HG03159 (cell line): ENCODE measurements at regions not wholly inside any gene's neighbourhood (a gene's known extent, or its start where the extent isn't known, plus 50 kb on each side); places are given as distances from the start of the nearest gene placed in this dataset.
"Not testable (repeated sequence)": the region's sequence is repeated elsewhere in the genome, so short reads cannot be mapped to it uniquely, and the experiment has no call there.

Experiments
- ATAC-seq: cut with Tn5 transposase; IDR thresholded peaks from one replicate; pipeline ENCODE4 v1.9.1; 2021; ENCODE audit warnings: mild to moderate bottlenecking, moderate library complexity; ENCODE audit not compliant: unreplicated experiment

GRCh38 chr14:81584495-81584894 lies 50.8 kb upstream of the SEL1L start:
- no peak for ATAC-seq

- no peak for ATAC-seq
Measured at GRCh38 chr14:81589381-81590065, 55.9 kb upstream of the SEL1L start.

GRCh38 chr14:81591266-81591665 lies 57.6 kb upstream of the SEL1L start:
- ATAC-seq = no peak

- no peak for ATAC-seq
Measured at GRCh38 chr14:81594012-81594411, 60.4 kb upstream of the SEL1L start.

- no peak for ATAC-seq
Measured at GRCh38 chr14:81605660-81606059, 72.0 kb upstream of the SEL1L start.

GRCh38 chr14:81613341-81614045 lies 79.8 kb upstream of the SEL1L start:
- no peak for ATAC-seq

GRCh38 chr14:81614302-81614701 lies 80.6 kb upstream of the SEL1L start:
- not testable (repeated sequence) for ATAC-seq

- ATAC-seq = no peak
Measured at GRCh38 chr14:81618695-81619094, 85.0 kb upstream of the SEL1L start.

DNA sequence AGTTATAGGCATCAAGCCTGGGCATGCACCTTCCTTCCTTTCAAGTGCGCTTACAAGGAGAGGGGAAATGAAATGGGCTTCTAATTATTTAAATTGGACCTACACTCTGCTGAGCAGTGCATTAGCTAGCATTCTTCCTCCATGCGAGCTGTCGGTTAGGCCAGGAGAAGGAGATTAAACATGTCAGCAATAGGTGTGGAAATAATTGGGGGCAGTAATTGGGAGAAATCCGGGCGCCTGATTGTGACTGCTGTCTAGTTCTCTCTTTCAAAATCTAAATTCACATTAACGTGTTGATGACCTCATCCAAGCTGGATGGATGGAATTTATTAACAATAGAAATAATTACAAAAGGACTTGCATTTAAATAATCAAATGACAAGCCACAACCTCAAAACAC lies 86.2 kb upstream of the SEL1L start:
- no peak for ATAC-seq

DNA sequence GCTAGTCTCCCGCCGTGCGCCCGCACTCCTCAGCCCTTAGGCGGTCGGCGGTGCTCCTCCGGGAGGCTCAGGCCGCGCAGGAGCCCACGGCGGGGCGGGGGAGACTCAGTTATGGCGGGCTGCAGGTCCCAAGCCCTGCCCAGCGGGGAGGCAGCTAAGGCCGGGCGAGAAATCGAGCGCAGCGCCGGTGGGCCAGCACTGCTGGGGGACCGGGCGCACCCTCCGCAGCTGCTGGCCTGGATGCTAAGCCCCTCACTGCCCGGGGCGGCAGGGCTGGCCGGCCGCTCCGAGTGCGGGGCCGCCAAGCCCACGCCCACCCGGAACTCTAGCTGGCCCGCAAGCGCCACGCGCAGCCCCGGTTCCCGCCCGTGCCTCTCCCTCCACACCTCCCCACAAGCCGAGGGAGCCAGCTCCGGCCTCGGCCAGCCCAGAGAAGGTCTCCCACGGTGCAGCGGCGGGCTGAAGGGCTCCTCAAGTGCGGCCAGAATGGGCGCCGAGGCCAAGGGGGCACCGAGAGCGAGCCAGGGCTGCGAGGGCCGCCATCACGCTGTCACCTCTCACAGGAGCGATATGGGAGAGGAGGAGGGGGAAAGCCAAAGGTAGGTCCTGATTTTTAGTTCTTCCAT lies 90.2 kb upstream of the SEL1L start:
- ATAC-seq = not testable (repeated sequence)

DNA sequence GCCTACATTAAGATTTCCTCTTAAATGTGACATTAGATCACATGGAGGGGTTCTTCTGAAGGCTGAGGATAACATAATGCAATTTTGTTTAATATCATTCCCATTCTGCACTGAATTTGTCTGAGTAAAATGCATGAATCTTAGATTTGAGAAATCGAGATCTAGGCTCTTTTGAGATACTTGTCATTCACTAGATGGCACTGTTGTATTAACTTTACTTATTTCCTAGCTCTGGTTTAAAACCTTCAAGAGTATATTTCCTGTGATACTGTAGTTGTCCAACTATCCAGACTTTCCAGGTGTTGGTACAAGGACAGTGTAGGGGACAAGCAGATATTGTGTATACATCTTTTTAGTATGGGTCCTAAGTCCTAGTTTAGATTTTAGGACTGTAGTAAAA lies 91.7 kb upstream of the SEL1L start:
- no peak for ATAC-seq

DNA sequence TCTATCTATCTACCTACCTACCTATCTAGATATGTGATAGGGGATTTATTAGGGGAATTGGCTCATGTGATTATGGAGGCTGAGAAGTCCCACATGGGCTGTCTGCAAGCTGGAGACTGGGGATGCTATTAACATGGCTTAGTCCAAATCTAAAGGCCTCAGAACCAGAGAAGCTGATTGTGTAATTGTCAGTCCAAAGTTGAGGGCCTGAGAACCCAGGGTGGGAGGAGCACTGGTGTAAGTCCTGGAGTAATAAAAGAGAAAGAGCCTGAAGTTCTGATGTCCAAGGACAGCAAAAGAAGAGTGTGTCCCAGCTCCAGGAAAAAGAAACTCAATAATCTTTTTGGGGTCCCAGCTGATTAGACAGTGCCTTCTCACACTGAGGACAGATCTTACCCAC lies 98.5 kb upstream of the SEL1L start:
- no peak for ATAC-seq

GRCh38 chr14:81633496-81633895 lies 99.8 kb upstream of the SEL1L start:
- no peak for ATAC-seq

DNA sequence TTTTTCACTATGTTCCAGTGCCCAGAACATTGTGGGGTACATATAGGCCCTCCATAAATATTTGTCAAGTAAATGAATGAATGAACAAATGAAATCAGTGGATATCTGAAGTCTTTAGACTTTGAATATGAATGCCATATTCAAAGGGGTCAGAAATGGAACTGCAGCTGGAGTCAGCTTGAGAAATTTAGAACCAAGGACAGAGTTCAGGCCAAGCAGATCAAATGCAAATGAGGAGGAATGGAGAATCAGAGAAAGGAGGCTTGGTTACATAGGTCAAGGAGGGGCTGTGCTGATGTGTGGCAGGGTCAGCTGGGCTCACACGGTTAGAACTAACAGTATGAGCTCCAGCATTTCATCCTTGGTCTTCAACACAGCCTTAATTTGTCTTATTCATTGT lies 104.0 kb upstream of the SEL1L start:
- ATAC-seq = no peak

- no peak for ATAC-seq
Measured at GRCh38 chr14:81638656-81639280, 105.1 kb upstream of the SEL1L start.

GRCh38 chr14:81653626-81654025 lies 120.0 kb upstream of the SEL1L start:
- no peak for ATAC-seq

GRCh38 chr14:81655423-81656314 lies 122.0 kb upstream of the SEL1L start:
- ATAC-seq = no peak

DNA sequence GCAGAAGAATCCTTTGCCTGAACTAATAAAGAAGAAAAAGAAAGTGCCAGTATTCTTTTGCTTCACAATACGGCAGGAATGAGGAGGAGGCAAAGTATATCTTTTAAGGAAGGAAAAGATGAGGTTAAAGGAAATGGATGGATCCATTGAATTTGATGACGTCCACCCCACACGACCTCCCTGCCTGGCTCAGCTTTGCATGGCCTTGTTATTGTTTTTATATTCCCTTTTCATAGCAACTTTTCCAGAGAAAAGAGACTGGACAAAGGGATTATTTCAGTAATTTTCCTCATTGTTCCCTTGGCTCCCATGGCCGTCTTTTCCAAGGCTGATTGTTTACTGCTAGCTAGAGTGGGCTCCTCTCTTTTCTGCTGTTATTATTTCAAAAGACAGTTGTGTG lies 123.2 kb upstream of the SEL1L start:
- ATAC-seq = no peak

DNA sequence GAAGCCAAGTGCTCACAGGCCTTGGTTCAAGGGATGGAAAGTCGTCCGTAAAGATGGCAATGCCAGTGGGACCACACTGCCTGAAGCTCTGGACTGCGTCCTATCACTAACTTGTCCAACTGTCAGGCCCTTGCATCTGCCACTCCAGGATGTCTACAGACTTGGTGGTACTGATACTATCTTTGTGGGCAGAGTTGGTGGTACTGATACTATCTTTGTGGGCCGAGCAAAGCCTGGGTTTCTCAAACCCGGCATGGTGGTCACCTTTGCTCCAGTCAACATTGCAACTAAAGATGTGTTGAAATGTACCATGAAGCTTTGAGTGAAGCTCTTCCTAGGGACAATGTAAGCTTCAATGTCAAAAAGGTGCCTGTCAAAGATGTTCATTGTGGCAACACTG lies 128.4 kb upstream of the SEL1L start:
- no peak for ATAC-seq

DNA sequence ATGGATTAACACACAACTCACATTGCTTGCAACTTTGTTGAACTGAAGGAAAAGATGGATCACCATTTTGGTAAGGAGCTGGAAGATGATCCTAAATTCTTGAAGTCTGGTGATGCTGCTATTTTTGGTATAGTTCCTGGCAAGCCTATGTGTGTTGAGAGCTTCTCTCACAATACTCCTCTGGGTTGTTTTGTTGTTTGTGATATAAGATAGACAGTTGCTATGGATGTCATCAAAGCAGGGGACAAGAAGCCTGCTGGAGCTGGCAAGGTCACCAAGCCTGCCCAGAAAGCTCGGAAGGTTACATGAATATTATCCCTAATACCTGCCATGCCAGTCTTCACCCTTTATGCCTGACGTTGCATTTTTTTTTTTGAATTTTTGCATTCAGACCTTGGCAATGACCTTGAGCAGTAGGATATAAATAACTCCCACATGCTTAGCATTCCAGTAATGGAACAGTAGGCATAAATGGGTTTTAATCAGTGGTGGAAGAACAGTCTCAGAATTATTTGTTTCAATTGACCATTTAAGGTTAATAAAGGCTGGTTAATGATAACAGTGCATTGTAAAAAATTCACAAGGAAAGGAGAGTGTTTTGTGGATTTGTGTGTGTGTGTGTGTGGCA lies 129.0 kb upstream of the SEL1L start:
- ATAC-seq = no peak
